Fibroblast of skin of right quadriceps (primary cell): ENCODE measurements at regions not wholly inside any gene's neighbourhood (a gene's known extent, or its start where the extent isn't known, plus 50 kb on each side); places are given as distances from the start of the nearest gene placed in this dataset.

Experiments
- DNase-seq: peaks from one replicate; pipeline ENCODE4 v3.0.0-alpha.2; 2013

GRCh38 chr10:130575756-130576285 is 439.6 kb downstream of the GLRX3 start:
- DNase-seq, result no peak

- no peak for DNase-seq
Observed at GRCh38 chr10:130576427-130576826, 440.2 kb downstream of the GLRX3 start.

- DNase-seq, result no peak
Observed at GRCh38 chr10:130577039-130577438, 440.8 kb downstream of the GLRX3 start.

GRCh38 chr10:130578532-130579289 is 442.5 kb downstream of the GLRX3 start:
- no peak for DNase-seq

- no peak for DNase-seq
Observed at GRCh38 chr10:130579913-130580312, 443.7 kb downstream of the GLRX3 start.

- no peak for DNase-seq
Observed at GRCh38 chr10:130580975-130581374, 444.8 kb downstream of the GLRX3 start.

- no peak for DNase-seq
Observed at GRCh38 chr10:130587718-130588117, 451.5 kb downstream of the GLRX3 start.

- no peak for DNase-seq
Observed at GRCh38 chr10:130606001-130606405, 469.8 kb downstream of the GLRX3 start.

- DNase-seq, result no peak
Observed at GRCh38 chr10:130607366-130607765, 471.2 kb downstream of the GLRX3 start.

- no peak for DNase-seq
Observed at GRCh38 chr10:130611239-130611638, 475.0 kb downstream of the GLRX3 start.

GRCh38 chr10:130615457-130615856 is 479.3 kb downstream of the GLRX3 start:
- DNase-seq, result no peak

- DNase-seq, result no peak
Observed at GRCh38 chr10:130617985-130618384, 481.8 kb downstream of the GLRX3 start.

- no peak for DNase-seq
Observed at GRCh38 chr10:130618647-130619046, 482.5 kb downstream of the GLRX3 start.

GRCh38 chr10:130621231-130621775 is 485.1 kb downstream of the GLRX3 start:
- no peak for DNase-seq

GRCh38 chr10:130623680-130624267 is 487.6 kb downstream of the GLRX3 start:
- no peak for DNase-seq

- DNase-seq, result no peak
Observed at GRCh38 chr10:130627346-130628045, 491.3 kb downstream of the GLRX3 start.

GRCh38 chr10:130630135-130630534 is 493.9 kb downstream of the GLRX3 start:
- DNase-seq, result no peak

- DNase-seq, result no peak
Observed at GRCh38 chr10:130631142-130632096, 495.2 kb downstream of the GLRX3 start.

- DNase-seq, result no peak
Observed at GRCh38 chr10:130634816-130635215, 498.6 kb downstream of the GLRX3 start.

GRCh38 chr10:130635528-130635927 is 499.3 kb downstream of the GLRX3 start:
- DNase-seq, result no peak

GRCh38 chr10:130636313-130636930 is 500.2 kb downstream of the GLRX3 start:
- no peak for DNase-seq
